22Rv1 (cell line): ENCODE measurements at regions not wholly inside any gene's neighbourhood (a gene's known extent, or its start where the extent isn't known, plus 50 kb on each side); places are given as distances from the start of the nearest gene placed in this dataset.

Experiments used
- ZFX ChIP-seq: fragments of 450-650 bp; IDR thresholded peaks from 2 replicates; pipeline ENCODE4 v1.6.1; 2017; ENCODE audit warnings: antibody characterized with exemption, borderline replicate concordance
- TF ChIP-seq, protein P1 (sequence below): fragments of 450-650 bp; IDR thresholded peaks from 2 replicates; pipeline ENCODE4 v1.5.1; 2017; ENCODE audit warnings: mild to moderate bottlenecking

DNA sequence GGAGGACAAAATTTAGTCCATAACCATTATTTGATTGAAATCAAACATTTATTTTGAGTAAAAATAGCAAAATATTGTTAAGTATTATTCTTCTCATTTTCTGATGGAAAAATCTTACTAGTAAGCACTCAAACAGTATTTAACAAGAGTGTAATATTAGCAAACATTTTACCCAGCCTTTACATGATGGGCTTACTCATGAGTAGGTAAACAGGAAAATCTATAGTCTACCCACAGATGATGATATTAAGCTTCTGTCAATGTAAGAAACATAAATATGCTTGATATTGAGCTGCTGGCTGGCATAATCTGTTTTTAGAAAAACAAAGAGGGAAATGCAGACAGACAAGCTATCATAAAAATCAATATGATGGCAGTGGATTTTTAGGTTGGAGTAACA, 418.5 kb upstream of the COX7C start:
- TF ChIP-seq, protein P1, sequence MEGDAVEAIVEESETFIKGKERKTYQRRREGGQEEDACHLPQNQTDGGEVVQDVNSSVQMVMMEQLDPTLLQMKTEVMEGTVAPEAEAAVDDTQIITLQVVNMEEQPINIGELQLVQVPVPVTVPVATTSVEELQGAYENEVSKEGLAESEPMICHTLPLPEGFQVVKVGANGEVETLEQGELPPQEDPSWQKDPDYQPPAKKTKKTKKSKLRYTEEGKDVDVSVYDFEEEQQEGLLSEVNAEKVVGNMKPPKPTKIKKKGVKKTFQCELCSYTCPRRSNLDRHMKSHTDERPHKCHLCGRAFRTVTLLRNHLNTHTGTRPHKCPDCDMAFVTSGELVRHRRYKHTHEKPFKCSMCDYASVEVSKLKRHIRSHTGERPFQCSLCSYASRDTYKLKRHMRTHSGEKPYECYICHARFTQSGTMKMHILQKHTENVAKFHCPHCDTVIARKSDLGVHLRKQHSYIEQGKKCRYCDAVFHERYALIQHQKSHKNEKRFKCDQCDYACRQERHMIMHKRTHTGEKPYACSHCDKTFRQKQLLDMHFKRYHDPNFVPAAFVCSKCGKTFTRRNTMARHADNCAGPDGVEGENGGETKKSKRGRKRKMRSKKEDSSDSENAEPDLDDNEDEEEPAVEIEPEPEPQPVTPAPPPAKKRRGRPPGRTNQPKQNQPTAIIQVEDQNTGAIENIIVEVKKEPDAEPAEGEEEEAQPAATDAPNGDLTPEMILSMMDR: no peak
- TF ChIP-seq ZFX: no peak
